ENCODE measurements at regions not wholly inside any gene's neighbourhood (a gene's known extent, or its start where the extent isn't known, plus 50 kb on each side); places are given as distances from the start of the nearest gene placed in this dataset.

GRCh38 chr7:112889834-112890438 lies 99.7 kb upstream of the TMEM168 start:
- no peaks in the 10 kb centered on the region for H3K4me1 ChIP-seq (ENCODE audit: low read length)
- H3K27ac ChIP-seq (ENCODE audit: low read length), result no peak overlapping the region
- H3K27me3 ChIP-seq (ENCODE audit: low read length), result no peaks in the 10 kb centered on the region
- H3K9me3 ChIP-seq (ENCODE audit: low read length), result no peaks in the 10 kb centered on the region
- H2AFZ ChIP-seq (ENCODE audit: low read length), result no peak overlapping the region
- peaks cover 24% of the 10 kb centered on the region for H3K79me2 ChIP-seq (ENCODE audit: low read length)
- H4K20me1 ChIP-seq (ENCODE audit: insufficient read depth, low read depth, low read length), result no peaks in the 10 kb centered on the region
- H3K4me2 ChIP-seq (ENCODE audit: low read depth, low read length, poor library complexity, severe bottlenecking), result no peak overlapping the region
- H3K9ac ChIP-seq (ENCODE audit: low read length), result no peak overlapping the region
- H3K36me3 ChIP-seq (ENCODE audit: insufficient read depth, low read length), result 0 out of 2 replicates have a peak, but pooled peaks cover 15% of the 10 kb centered on the region
- no peak overlapping the region for H3K4me3 ChIP-seq (ENCODE audit: low read length)
- no peaks in the 10 kb centered on the region for H3K9me2 ChIP-seq (replicated peaks; ENCODE audit: insufficient read depth, low read length)
- no peak for DNase-seq

GRCh38 chr7:112889268-112889667 lies 99.1 kb upstream of the TMEM168 start:
- Histone ChIP-seq H3K27ac (ENCODE audit: low read length) (no peak overlapping the region), H3K9me3 (ENCODE audit: low read length) (no peaks in the 10 kb centered on the region), H3K4me3 (ENCODE audit: low read length) (no peak overlapping the region), H3K27me3 (ENCODE audit: low read length) (no peaks in the 10 kb centered on the region), H3K9ac (ENCODE audit: low read length) (no peak overlapping the region), H3K4me2 (ENCODE audit: low read depth, low read length, poor library complexity, severe bottlenecking) (no peak overlapping the region), H2AFZ (ENCODE audit: low read length) (no peak overlapping the region), H3K4me1 (ENCODE audit: low read length) (no peaks in the 10 kb centered on the region), H4K20me1 (ENCODE audit: insufficient read depth, low read depth, low read length) (no peaks in the 10 kb centered on the region), H3K36me3 (ENCODE audit: insufficient read depth, low read length) (0 out of 2 replicates have a peak, but pooled peaks cover 13% of the 10 kb centered on the region), H3K79me2 (ENCODE audit: low read length) (peaks cover 24% of the 10 kb centered on the region), H3K9me2 (replicated peaks; ENCODE audit: insufficient read depth, low read length) (no peaks in the 10 kb centered on the region)
- DNase-seq, result no peak

- Histone ChIP-seq H3K4me3 (ENCODE audit: low read length) (no peak overlapping the region), H3K4me2 (ENCODE audit: low read depth, low read length, poor library complexity, severe bottlenecking) (no peak overlapping the region), H4K20me1 (ENCODE audit: insufficient read depth, low read depth, low read length) (no peaks in the 10 kb centered on the region), H3K9me2 (replicated peaks; ENCODE audit: insufficient read depth, low read length) (no peaks in the 10 kb centered on the region), H3K9me3 (ENCODE audit: low read length) (no peaks in the 10 kb centered on the region), H3K27me3 (ENCODE audit: low read length) (no peaks in the 10 kb centered on the region), H3K79me2 (ENCODE audit: low read length) (peaks cover 24% of the 10 kb centered on the region), H3K9ac (ENCODE audit: low read length) (no peak overlapping the region), H3K4me1 (ENCODE audit: low read length) (no peaks in the 10 kb centered on the region), H3K27ac (ENCODE audit: low read length) (no peak overlapping the region), H3K36me3 (ENCODE audit: insufficient read depth, low read length) (0 out of 2 replicates have a peak, but pooled peaks cover 13% of the 10 kb centered on the region), H2AFZ (ENCODE audit: low read length) (no peak overlapping the region)
- no peak for DNase-seq
Observed at GRCh38 chr7:112888781-112889180, 98.6 kb upstream of the TMEM168 start.

GRCh38 chr7:112887976-112888375 lies 97.8 kb upstream of the TMEM168 start:
- Histone ChIP-seq H4K20me1 (ENCODE audit: insufficient read depth, low read depth, low read length) (no peaks in the 10 kb centered on the region), H3K79me2 (ENCODE audit: low read length) (peaks cover 25% of the 10 kb centered on the region), H3K27me3 (ENCODE audit: low read length) (no peaks in the 10 kb centered on the region), H3K9ac (ENCODE audit: low read length) (no peak overlapping the region), H3K9me2 (replicated peaks; ENCODE audit: insufficient read depth, low read length) (no peaks in the 10 kb centered on the region), H3K4me3 (ENCODE audit: low read length) (no peak overlapping the region), H3K9me3 (ENCODE audit: low read length) (no peaks in the 10 kb centered on the region), H3K4me1 (ENCODE audit: low read length) (no peaks in the 10 kb centered on the region), H3K27ac (ENCODE audit: low read length) (no peak overlapping the region), H2AFZ (ENCODE audit: low read length) (no peak overlapping the region), H3K4me2 (ENCODE audit: low read depth, low read length, poor library complexity, severe bottlenecking) (no peak overlapping the region), H3K36me3 (ENCODE audit: insufficient read depth, low read length) (0 out of 2 replicates have a peak, but pooled peaks cover 13% of the 10 kb centered on the region)
- no peak for DNase-seq

- no peak overlapping the region for H3K27ac ChIP-seq (ENCODE audit: low read length)
- no peak for DNase-seq
- no peaks in the 10 kb centered on the region for H3K4me1 ChIP-seq (ENCODE audit: low read length)
- H3K9me3 ChIP-seq (ENCODE audit: low read length), result no peaks in the 10 kb centered on the region
- no peaks in the 10 kb centered on the region for H3K9me2 ChIP-seq (replicated peaks; ENCODE audit: insufficient read depth, low read length)
- no peaks in the 10 kb centered on the region for H4K20me1 ChIP-seq (ENCODE audit: insufficient read depth, low read depth, low read length)
- peaks cover 25% of the 10 kb centered on the region for H3K79me2 ChIP-seq (ENCODE audit: low read length)
- H3K36me3 ChIP-seq (ENCODE audit: insufficient read depth, low read length), result 0 out of 2 replicates have a peak, but pooled peaks cover 13% of the 10 kb centered on the region
- no peaks in the 10 kb centered on the region for H3K27me3 ChIP-seq (ENCODE audit: low read length)
- H2AFZ ChIP-seq (ENCODE audit: low read length), result no peak overlapping the region
- H3K9ac ChIP-seq (ENCODE audit: low read length), result no peak overlapping the region
- no peak overlapping the region for H3K4me3 ChIP-seq (ENCODE audit: low read length)
- H3K4me2 ChIP-seq (ENCODE audit: low read depth, low read length, poor library complexity, severe bottlenecking), result no peak overlapping the region
Observed at GRCh38 chr7:112887337-112887736, 97.1 kb upstream of the TMEM168 start.

- Histone ChIP-seq H3K9me3 (ENCODE audit: low read length) (no peaks in the 10 kb centered on the region), H3K9ac (ENCODE audit: low read length) (no peak overlapping the region), H3K4me1 (ENCODE audit: low read length) (no peaks in the 10 kb centered on the region), H3K4me3 (ENCODE audit: low read length) (no peak overlapping the region), H3K79me2 (ENCODE audit: low read length) (peaks cover 25% of the 10 kb centered on the region), H3K4me2 (ENCODE audit: low read depth, low read length, poor library complexity, severe bottlenecking) (no peak overlapping the region), H4K20me1 (ENCODE audit: insufficient read depth, low read depth, low read length) (no peaks in the 10 kb centered on the region), H3K27ac (ENCODE audit: low read length) (no peak overlapping the region), H3K36me3 (ENCODE audit: insufficient read depth, low read length) (0 out of 2 replicates have a peak, but pooled peaks cover 13% of the 10 kb centered on the region), H2AFZ (ENCODE audit: low read length) (no peak overlapping the region), H3K9me2 (replicated peaks; ENCODE audit: insufficient read depth, low read length) (no peaks in the 10 kb centered on the region), H3K27me3 (ENCODE audit: low read length) (no peaks in the 10 kb centered on the region)
- DNase-seq, result no peak
Observed at GRCh38 chr7:112886208-112886607, 96.0 kb upstream of the TMEM168 start.

- DNase-seq, result no peak
- 0 out of 2 replicates have a peak, but pooled peaks cover 13% of the 10 kb centered on the region for H3K36me3 ChIP-seq (ENCODE audit: insufficient read depth, low read length)
- H2AFZ ChIP-seq (ENCODE audit: low read length), result no peak overlapping the region
- peaks cover 8% of the 10 kb centered on the region; the same call in 1 of the 2 replicates for H4K20me1 ChIP-seq (ENCODE audit: insufficient read depth, low read depth, low read length)
- H3K9me3 ChIP-seq (ENCODE audit: low read length), result no peaks in the 10 kb centered on the region
- no peaks in the 10 kb centered on the region for H3K9me2 ChIP-seq (replicated peaks; ENCODE audit: insufficient read depth, low read length)
- no peak overlapping the region for H3K4me2 ChIP-seq (ENCODE audit: low read depth, low read length, poor library complexity, severe bottlenecking)
- H3K4me3 ChIP-seq (ENCODE audit: low read length), result no peak overlapping the region
- peaks cover 14% of the 10 kb centered on the region; the same call in 1 of the 2 replicates for H3K79me2 ChIP-seq (ENCODE audit: low read length)
- H3K27me3 ChIP-seq (ENCODE audit: low read length), result no peaks in the 10 kb centered on the region
- H3K4me1 ChIP-seq (ENCODE audit: low read length), result no peaks in the 10 kb centered on the region
- no peak overlapping the region for H3K27ac ChIP-seq (ENCODE audit: low read length)
- no peak overlapping the region for H3K9ac ChIP-seq (ENCODE audit: low read length)
Observed at GRCh38 chr7:112882991-112883390, 92.8 kb upstream of the TMEM168 start.

GRCh38 chr7:112882511-112882910 lies 92.3 kb upstream of the TMEM168 start:
- Histone ChIP-seq H3K27me3 (ENCODE audit: low read length) (no peaks in the 10 kb centered on the region), H3K4me2 (ENCODE audit: low read depth, low read length, poor library complexity, severe bottlenecking) (no peak overlapping the region), H3K36me3 (ENCODE audit: insufficient read depth, low read length) (0 out of 2 replicates have a peak, but pooled peaks cover 11% of the 10 kb centered on the region)

More at GRCh38 chr7:112882511-112882910, 92.3 kb upstream of the TMEM168 start:
- Histone ChIP-seq H3K79me2 (ENCODE audit: low read length) (peaks cover 14% of the 10 kb centered on the region; the same call in 1 of the 2 replicates), H3K9ac (ENCODE audit: low read length) (no peak overlapping the region), H3K4me1 (ENCODE audit: low read length) (no peaks in the 10 kb centered on the region), H3K9me2 (replicated peaks; ENCODE audit: insufficient read depth, low read length) (no peaks in the 10 kb centered on the region), H2AFZ (ENCODE audit: low read length) (no peak overlapping the region), H3K27ac (ENCODE audit: low read length) (no peak overlapping the region), H3K9me3 (ENCODE audit: low read length) (no peaks in the 10 kb centered on the region), H3K4me3 (ENCODE audit: low read length) (no peak overlapping the region), H4K20me1 (ENCODE audit: insufficient read depth, low read depth, low read length) (peaks cover 8% of the 10 kb centered on the region)
- DNase-seq, result no peak

Measured in Karpas-422 (cell line).